ENCODE measurements at regions not wholly inside any gene's neighbourhood (a gene's known extent, or its start where the extent isn't known, plus 50 kb on each side); places are given as distances from the start of the nearest gene placed in this dataset.

GRCh38 chr10:3573498-3573897 is 211.5 kb downstream of the KLF6 start:
- DNase-seq, result peak in 1 of 5 donors; percentile 35
- intact Hi-C loops (cut with DNase I), result loop anchor here in 4 of 10 donors (5.0 kb wide), 4 partner anchors 46 to 209 kb away; no protein-coding TSS in a partner anchor
- peaks cover 0 to 37% (median 15%) of the 10 kb centered on the region in 12 donors for H3K4me1 ChIP-seq

DNA sequence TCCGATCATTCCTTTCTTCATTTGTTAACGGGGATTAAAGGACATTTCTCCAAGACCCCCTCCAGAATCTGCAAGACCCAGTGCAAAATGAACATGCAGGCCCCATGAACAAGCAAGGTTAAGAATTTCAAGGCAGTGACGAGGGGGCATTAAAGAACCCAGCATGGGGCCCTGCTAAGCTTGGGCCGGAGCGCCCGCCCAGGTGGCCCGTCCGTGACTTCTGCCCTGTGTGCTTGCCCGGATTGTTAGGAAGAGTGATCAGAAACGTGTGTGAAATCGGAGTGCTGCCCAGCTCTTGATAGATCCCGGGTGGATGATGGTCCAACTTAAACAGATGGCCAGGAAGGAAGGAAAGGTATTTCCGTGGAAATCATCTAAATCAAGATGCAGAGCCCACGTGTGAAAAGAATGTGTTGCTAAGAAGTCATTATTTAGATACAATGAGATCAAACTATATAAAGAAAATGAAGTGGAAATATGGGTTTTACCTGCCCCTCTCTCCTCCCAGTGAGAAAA is 213.6 kb downstream of the KLF6 start:
- intact Hi-C loops (cut with DNase I), result loop anchor here in 4 of 10 donors (5.0 kb wide), 4 partner anchors 44 to 211 kb away; no protein-coding TSS in a partner anchor
- Histone ChIP-seq H3K9me3 (peaks cover 0 to 3% (median 0%) of the 10 kb centered on the region in 12 donors), H3K4me1 (peaks cover 0 to 37% (median 15%) of the 10 kb centered on the region in 12 donors), H3K27ac (peak overlapping the region in 6 of 12 donors; percentile 15 to 42 (median 32)), H3K4me3 (no peak overlapping the region), H3K27me3 (no peaks in the 10 kb centered on the region), H3K36me3 (no peaks in the 10 kb centered on the region)
- DNase-seq, result no peak
- no peak for TF ChIP-seq CTCF (IDR thresholded peaks at IDR 0.05)
- no peak for TF ChIP-seq POLR2A (IDR thresholded peaks at IDR 0.05)
- 69 to 88% (median 81%) methylated on average over 14 of the region's 14 CpGs for whole genome bisulfite sequencing, 4 donors
- no peak for ATAC-seq

More at GRCh38 chr10:3573498-3573897, 211.5 kb downstream of the KLF6 start:
- TF ChIP-seq POLR2A (IDR thresholded peaks at IDR 0.05), result no peak
- TF ChIP-seq CTCF (IDR thresholded peaks at IDR 0.05), result no peak
- ATAC-seq, result peak; percentile 43 to 72 (median 60)
- 49 to 54% (median 51%) methylated on average over 7 to 8 of the region's 8 CpGs for WGBS, 4 donors
- Histone ChIP-seq H3K36me3 (no peaks in the 10 kb centered on the region), H3K27ac (peak overlapping the region in 6 of 12 donors; percentile 14 to 63 (median 58)), H3K9me3 (no peaks in the 10 kb centered on the region), H3K27me3 (no peaks in the 10 kb centered on the region), H3K4me3 (no peak overlapping the region)

- ATAC-seq (peak; percentile 16 to 78 (median 63)), DNase-seq (peak in 3 of 5 donors; percentile 37 to 71 (median 51))
- WGBS, 4 donors, result 25 to 37% (median 28%) methylated on average over 9 of the region's 9 CpGs
- no peaks in the 10 kb centered on the region for H3K36me3 ChIP-seq
- no peak overlapping the region for H3K4me3 ChIP-seq
- intact Hi-C loops (cut with DNase I), result loop anchor here in 4 of 10 donors (5.0 kb wide), 4 partner anchors 44 to 211 kb away; no protein-coding TSS in a partner anchor
- peaks cover 0 to 8% (median 3%) of the 10 kb centered on the region in 12 donors for H3K9me3 ChIP-seq
- peaks cover 0 to 37% (median 15%) of the 10 kb centered on the region in 12 donors for H3K4me1 ChIP-seq
- peak overlapping the region in 10 of 12 donors; percentile 5 to 58 (median 36) for H3K27ac ChIP-seq
- no peaks in the 10 kb centered on the region for H3K27me3 ChIP-seq
- TF ChIP-seq CTCF (IDR thresholded peaks at IDR 0.05) (no peak), POLR2A (IDR thresholded peaks at IDR 0.05) (no peak)
Observed at GRCh38 chr10:3570855-3571266, 214.1 kb downstream of the KLF6 start.

- Histone ChIP-seq H3K27me3 (no peaks in the 10 kb centered on the region), H3K27ac (peak overlapping the region in 10 of 12 donors; percentile 5 to 58 (median 36)), H3K9me3 (peaks cover 0 to 13% (median 7%) of the 10 kb centered on the region in 12 donors), H3K4me3 (no peak overlapping the region), H3K4me1 (peaks cover 0 to 35% (median 15%) of the 10 kb centered on the region in 12 donors), H3K36me3 (no peaks in the 10 kb centered on the region)
- intact Hi-C loops (cut with DNase I), result loop anchor here in 4 of 10 donors (5.0 kb wide), 4 partner anchors 43 to 212 kb away; no protein-coding TSS in a partner anchor
- no peak for DNase-seq
- TF ChIP-seq CTCF (IDR thresholded peaks at IDR 0.05), result no peak
- no peak for TF ChIP-seq POLR2A (IDR thresholded peaks at IDR 0.05)
- ATAC-seq, result no peak
- WGBS, 4 donors, result 76 to 79% (median 77%) methylated on average over 13 of the region's 13 CpGs
Observed at GRCh38 chr10:3570131-3570729, 214.8 kb downstream of the KLF6 start.

All from heart left ventricle (tissue), 16 donors.